ENCODE measurements at regions not wholly inside any gene's neighbourhood (a gene's known extent, or its start where the extent isn't known, plus 50 kb on each side); places are given as distances from the start of the nearest gene placed in this dataset.

DNA sequence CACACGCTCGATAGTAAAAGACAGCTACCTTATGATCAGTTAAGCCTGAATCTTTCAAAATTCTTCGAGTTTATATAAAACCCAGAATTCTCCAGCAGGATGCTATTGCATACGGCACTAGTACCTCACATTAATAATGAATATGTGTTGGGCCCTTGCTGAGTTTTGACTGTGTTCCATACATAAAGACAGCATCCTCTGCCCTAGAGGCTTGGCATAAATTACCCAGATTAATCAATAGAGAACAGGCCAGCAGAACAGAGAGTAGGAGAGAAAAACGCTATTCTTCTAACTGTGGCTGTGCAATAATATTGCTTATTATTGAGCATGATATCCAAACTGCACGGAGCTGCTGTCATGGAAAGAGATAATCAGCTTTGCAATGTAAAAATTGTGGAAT is 194.3 kb downstream of the SOX11 start:
- no peaks in the 10 kb centered on the region for H3K27me3 ChIP-seq
- TF ChIP-seq POLR2A (IDR thresholded peaks at IDR 0.05): no peak
- TF ChIP-seq, protein P1, sequence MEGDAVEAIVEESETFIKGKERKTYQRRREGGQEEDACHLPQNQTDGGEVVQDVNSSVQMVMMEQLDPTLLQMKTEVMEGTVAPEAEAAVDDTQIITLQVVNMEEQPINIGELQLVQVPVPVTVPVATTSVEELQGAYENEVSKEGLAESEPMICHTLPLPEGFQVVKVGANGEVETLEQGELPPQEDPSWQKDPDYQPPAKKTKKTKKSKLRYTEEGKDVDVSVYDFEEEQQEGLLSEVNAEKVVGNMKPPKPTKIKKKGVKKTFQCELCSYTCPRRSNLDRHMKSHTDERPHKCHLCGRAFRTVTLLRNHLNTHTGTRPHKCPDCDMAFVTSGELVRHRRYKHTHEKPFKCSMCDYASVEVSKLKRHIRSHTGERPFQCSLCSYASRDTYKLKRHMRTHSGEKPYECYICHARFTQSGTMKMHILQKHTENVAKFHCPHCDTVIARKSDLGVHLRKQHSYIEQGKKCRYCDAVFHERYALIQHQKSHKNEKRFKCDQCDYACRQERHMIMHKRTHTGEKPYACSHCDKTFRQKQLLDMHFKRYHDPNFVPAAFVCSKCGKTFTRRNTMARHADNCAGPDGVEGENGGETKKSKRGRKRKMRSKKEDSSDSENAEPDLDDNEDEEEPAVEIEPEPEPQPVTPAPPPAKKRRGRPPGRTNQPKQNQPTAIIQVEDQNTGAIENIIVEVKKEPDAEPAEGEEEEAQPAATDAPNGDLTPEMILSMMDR (IDR thresholded peaks at IDR 0.05): no peak
- TF ChIP-seq EP300 (IDR thresholded peaks at IDR 0.05): no peak
- TF ChIP-seq POLR2AphosphoS5 (IDR thresholded peaks at IDR 0.05): no peak
- 69 to 83% (median 79%) methylated on average over 6 of the region's 6 CpGs for WGBS, 5 donors
- H3K4me1 ChIP-seq: no peaks in the 10 kb centered on the region
- no peaks in the 10 kb centered on the region for H3K36me3 ChIP-seq
- H3K9me3 ChIP-seq: peaks cover 0 to 8% (median 2%) of the 10 kb centered on the region in 4 donors
- H3K27ac ChIP-seq: no peak overlapping the region
- DNase-seq: no peak
- intact Hi-C loops (cut with DNase I; ENCODE audit: low total_unique reads): no loop called here
- no peak overlapping the region for H3K4me3 ChIP-seq

DNA sequence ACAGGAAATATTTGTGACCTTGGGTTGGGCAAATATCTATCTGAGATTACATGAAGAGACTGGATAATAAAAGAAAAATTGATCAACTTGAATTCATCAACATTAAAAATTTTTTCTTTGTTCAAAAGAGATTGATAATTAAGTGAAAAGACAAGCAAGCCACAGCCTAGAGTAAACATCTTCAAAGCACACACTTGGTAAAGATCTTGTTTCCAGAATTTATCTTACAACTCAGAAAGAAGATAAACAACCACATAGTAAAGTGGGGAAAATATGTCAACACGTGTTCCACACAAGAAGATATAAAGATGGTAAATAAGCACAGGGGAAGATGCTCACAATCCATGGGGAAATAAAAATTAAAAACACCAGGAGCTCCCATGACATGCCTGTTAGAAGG is 195.9 kb downstream of the SOX11 start:
- 10 to 38% (median 18%) methylated on average over 1 of the region's 1 CpG for WGBS, 5 donors
- intact Hi-C loops (cut with DNase I; ENCODE audit: low total_unique reads): no loop called here
- no peaks in the 10 kb centered on the region for H3K9me3 ChIP-seq
- H3K4me1 ChIP-seq: no peaks in the 10 kb centered on the region
- no peak overlapping the region for H3K4me3 ChIP-seq
- no peaks in the 10 kb centered on the region for H3K36me3 ChIP-seq
- TF ChIP-seq EP300 (IDR thresholded peaks at IDR 0.05) (no peak), POLR2AphosphoS5 (IDR thresholded peaks at IDR 0.05) (no peak), POLR2A (IDR thresholded peaks at IDR 0.05) (no peak)
- no peak for DNase-seq
- H3K27ac ChIP-seq: no peak overlapping the region
- H3K27me3 ChIP-seq: no peaks in the 10 kb centered on the region

DNA sequence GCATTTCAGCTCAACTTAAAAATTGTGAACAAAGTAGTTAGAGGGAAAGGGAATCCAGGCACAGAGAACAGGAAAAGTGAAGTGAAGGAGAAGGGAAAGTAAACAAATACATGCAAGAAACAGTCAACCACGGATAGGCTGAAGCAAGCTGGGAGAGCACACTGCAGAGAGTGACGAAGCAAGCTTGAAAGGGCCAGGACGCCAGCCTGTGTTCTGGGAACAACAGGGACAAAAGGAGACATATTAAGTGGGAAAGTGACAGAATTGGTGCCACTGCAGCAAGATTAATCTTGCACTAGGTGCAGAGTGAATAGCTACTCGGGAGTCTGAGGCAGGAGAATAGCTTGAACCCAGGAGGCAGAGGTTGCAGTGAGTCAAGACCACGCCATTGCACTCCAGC is 197.3 kb downstream of the SOX11 start:
- 37 to 54% (median 46%) methylated on average over 5 of the region's 5 CpGs for WGBS, 5 donors
- TF ChIP-seq POLR2A (IDR thresholded peaks at IDR 0.05): no peak
- no peak for TF ChIP-seq POLR2AphosphoS5 (IDR thresholded peaks at IDR 0.05)
- TF ChIP-seq, protein P1 (IDR thresholded peaks at IDR 0.05): no peak
- no peak for TF ChIP-seq EP300 (IDR thresholded peaks at IDR 0.05)

DNA sequence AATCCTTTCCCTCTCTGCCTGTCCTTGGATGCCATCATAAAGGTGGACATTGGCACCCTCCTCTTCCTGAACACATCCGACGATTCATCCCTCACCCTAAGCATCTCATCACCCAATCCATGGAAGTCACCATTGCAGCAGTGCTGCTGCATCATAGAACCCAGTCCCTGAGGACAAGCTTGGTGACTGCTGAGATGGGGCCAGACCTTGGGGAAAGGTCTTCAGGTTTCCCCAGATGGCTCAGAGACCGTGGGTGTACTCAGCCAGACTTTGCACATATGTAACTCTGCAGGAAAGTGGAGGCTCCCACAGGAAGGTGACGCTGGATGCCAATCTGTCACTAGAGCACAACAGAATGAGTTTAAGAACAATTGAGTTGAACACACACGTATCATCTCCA is 202.2 kb downstream of the SOX11 start:
- intact Hi-C loops (cut with DNase I; ENCODE audit: low total_unique reads): no loop called here
- Histone ChIP-seq H3K27me3 (no peaks in the 10 kb centered on the region), H3K27ac (no peak overlapping the region), H3K4me3 (no peak overlapping the region), H3K4me1 (no peaks in the 10 kb centered on the region), H3K36me3 (no peaks in the 10 kb centered on the region), H3K9me3 (no peaks in the 10 kb centered on the region)
- TF ChIP-seq, protein P1 (IDR thresholded peaks at IDR 0.05): no peak
- TF ChIP-seq EP300 (IDR thresholded peaks at IDR 0.05) (no peak), POLR2A (IDR thresholded peaks at IDR 0.05) (no peak), POLR2AphosphoS5 (IDR thresholded peaks at IDR 0.05) (no peak)
- 67 to 78% (median 75%) methylated on average over 5 of the region's 5 CpGs for WGBS, 5 donors
- peak in 1 of 2 donors; percentile 10 for DNase-seq

More for the DNA sequence above, 197.3 kb downstream of the SOX11 start:
- Histone ChIP-seq H3K27ac (no peak overlapping the region), H3K36me3 (no peaks in the 10 kb centered on the region), H3K4me1 (no peaks in the 10 kb centered on the region), H3K4me3 (no peak overlapping the region), H3K27me3 (no peaks in the 10 kb centered on the region), H3K9me3 (no peaks in the 10 kb centered on the region)
- intact Hi-C loops (cut with DNase I; ENCODE audit: low total_unique reads): no loop called here
- no peak for DNase-seq

DNA sequence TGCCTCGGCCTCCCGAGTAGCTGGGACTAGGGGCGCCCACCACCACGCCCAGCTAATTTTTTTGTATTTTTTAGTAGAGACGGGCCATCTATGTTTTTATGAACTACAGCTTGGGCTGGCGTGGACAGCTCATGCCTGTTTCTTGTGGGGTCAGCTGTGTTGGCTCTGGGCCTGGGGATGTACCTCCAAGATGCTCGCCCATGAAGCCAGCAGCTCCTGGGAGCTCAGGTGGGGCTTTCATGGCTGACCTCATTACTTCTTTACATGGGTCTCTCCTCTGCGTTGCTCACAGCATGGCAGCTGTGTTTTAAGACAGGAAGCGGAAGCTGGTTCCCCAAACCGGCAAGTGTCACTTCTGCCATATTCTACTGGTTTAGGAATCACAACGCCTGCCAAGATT is 203.1 kb downstream of the SOX11 start:
- Histone ChIP-seq H3K36me3 (no peaks in the 10 kb centered on the region), H3K27me3 (no peaks in the 10 kb centered on the region), H3K4me1 (no peaks in the 10 kb centered on the region), H3K9me3 (no peaks in the 10 kb centered on the region), H3K4me3 (no peak overlapping the region), H3K27ac (no peak overlapping the region)
- DNase-seq: no peak
- intact Hi-C loops (cut with DNase I; ENCODE audit: low total_unique reads): no loop called here
- TF ChIP-seq POLR2AphosphoS5 (IDR thresholded peaks at IDR 0.05): no peak
- TF ChIP-seq EP300 (IDR thresholded peaks at IDR 0.05): no peak
- 91 to 96% (median 95%) methylated on average over 11 of the region's 11 CpGs for WGBS, 5 donors
